Fibroblast of the conjunctiva (primary cell): ENCODE measurements at regions not wholly inside any gene's neighbourhood (a gene's known extent, or its start where the extent isn't known, plus 50 kb on each side); places are given as distances from the start of the nearest gene placed in this dataset.

Experiments
- DNase-seq: peaks from one replicate; pipeline ENCODE4 v3.0.0-alpha.2; 2010; ENCODE audit warnings: low read depth

GRCh38 chr5:68480335-68480940, 264.9 kb downstream of the PIK3R1 start:
- no peak for DNase-seq

- DNase-seq = no peak
Observed at GRCh38 chr5:68482199-68482598, 266.6 kb downstream of the PIK3R1 start.

- DNase-seq = peak; percentile 82
Observed at GRCh38 chr5:68484307-68485068, 268.9 kb downstream of the PIK3R1 start.

GRCh38 chr5:68489556-68489955, 274.0 kb downstream of the PIK3R1 start:
- DNase-seq = no peak

GRCh38 chr5:68490406-68490805, 274.9 kb downstream of the PIK3R1 start:
- no peak for DNase-seq

GRCh38 chr5:68494771-68495170, 279.2 kb downstream of the PIK3R1 start:
- no peak for DNase-seq

GRCh38 chr5:68499987-68500386, 284.4 kb downstream of the PIK3R1 start:
- peak; percentile 28 for DNase-seq

- DNase-seq = no peak
Observed at GRCh38 chr5:68500813-68501212, 285.3 kb downstream of the PIK3R1 start.

GRCh38 chr5:68502531-68502930, 287.0 kb downstream of the PIK3R1 start:
- DNase-seq = no peak

- no peak for DNase-seq
Observed at GRCh38 chr5:68504306-68504705, 288.8 kb downstream of the PIK3R1 start.

GRCh38 chr5:68505917-68506860, 290.6 kb downstream of the PIK3R1 start:
- peak; percentile 30 for DNase-seq

- no peak for DNase-seq
Observed at GRCh38 chr5:68515514-68515913, 300.0 kb downstream of the PIK3R1 start.

- no peak for DNase-seq
Observed at GRCh38 chr5:68518286-68518685, 302.7 kb downstream of the PIK3R1 start.

- no peak for DNase-seq
Observed at GRCh38 chr5:68519143-68519542, 303.6 kb downstream of the PIK3R1 start.

- DNase-seq = no peak
Observed at GRCh38 chr5:68521776-68522175, 306.2 kb downstream of the PIK3R1 start.

- no peak for DNase-seq
Observed at GRCh38 chr5:68522863-68523262, 307.3 kb downstream of the PIK3R1 start.

GRCh38 chr5:68528821-68529273, 313.3 kb downstream of the PIK3R1 start:
- no peak for DNase-seq

GRCh38 chr5:68529581-68529980, 314.0 kb downstream of the PIK3R1 start:
- DNase-seq = no peak

GRCh38 chr5:68531970-68532369, 316.4 kb downstream of the PIK3R1 start:
- no peak for DNase-seq

GRCh38 chr5:68533051-68533450, 317.5 kb downstream of the PIK3R1 start:
- DNase-seq = no peak

GRCh38 chr5:68533571-68534084, 318.1 kb downstream of the PIK3R1 start:
- DNase-seq = no peak
